Endothelial cell of umbilical vein (primary cell): ENCODE measurements at regions not wholly inside any gene's neighbourhood (a gene's known extent, or its start where the extent isn't known, plus 50 kb on each side); places are given as distances from the start of the nearest gene placed in this dataset.

ENCODE experiments used
- EZH2 ChIP-seq: IDR thresholded peaks from 2 replicates; pipeline ENCODE4 v1.6.1; 2012; ENCODE audit warnings: borderline replicate concordance, low read depth, mild to moderate bottlenecking, moderate library complexity, low read length, inconsistent platforms; ENCODE audit not compliant: severe bottlenecking
- FOS ChIP-seq: IDR thresholded peaks from 2 replicates; pipeline ENCODE4 v1.6.1; 2011; ENCODE audit warnings: mild to moderate bottlenecking, low read length, moderate library complexity, borderline replicate concordance; ENCODE audit not compliant: insufficient read depth
- JUN ChIP-seq: IDR thresholded peaks from 2 replicates; pipeline ENCODE4 v1.6.1; 2011; ENCODE audit warnings: borderline replicate concordance, low read depth; ENCODE audit not compliant: insufficient read length, insufficient read depth
- MYC ChIP-seq: IDR thresholded peaks from one replicate; pipeline ENCODE4 v1.6.1; 2011; ENCODE audit warnings: mild to moderate bottlenecking, low read depth, low read length
- POLR2A ChIP-seq: IDR thresholded peaks from 2 replicates; pipeline ENCODE4 v1.6.1; 2012; ENCODE audit warnings: low read depth, mild to moderate bottlenecking, control low read depth, low read length
- POLR2AphosphoS5 ChIP-seq: IDR thresholded peaks from 2 replicates; pipeline ENCODE4 v1.6.1; 2012; ENCODE audit warnings: low read depth, mild to moderate bottlenecking, control low read depth, low read length, moderate library complexity; ENCODE audit not compliant: insufficient read depth
- TF ChIP-seq, protein P1 (sequence below), 2 donors: IDR thresholded peaks; 1 replicate in 1 of 2; 2 replicates in 1 of 2; pipeline ENCODE4 v1.5.1; 2011; ENCODE audit warnings: low read length in 2 of 2, mild to moderate bottlenecking in 2 of 2, moderate library complexity in 2 of 2, control low read depth in 1 of 2, inconsistent platforms in 1 of 2, low read depth in 1 of 2; ENCODE audit not compliant: insufficient read depth in 1 of 2; ENCODE audit errors: extremely low read depth in 1 of 2
- TF ChIP-seq, protein P2 (sequence below): IDR thresholded peaks from 2 replicates; pipeline ENCODE4 v1.6.1; 2011; ENCODE audit not compliant: insufficient read depth, insufficient read length

DNA sequence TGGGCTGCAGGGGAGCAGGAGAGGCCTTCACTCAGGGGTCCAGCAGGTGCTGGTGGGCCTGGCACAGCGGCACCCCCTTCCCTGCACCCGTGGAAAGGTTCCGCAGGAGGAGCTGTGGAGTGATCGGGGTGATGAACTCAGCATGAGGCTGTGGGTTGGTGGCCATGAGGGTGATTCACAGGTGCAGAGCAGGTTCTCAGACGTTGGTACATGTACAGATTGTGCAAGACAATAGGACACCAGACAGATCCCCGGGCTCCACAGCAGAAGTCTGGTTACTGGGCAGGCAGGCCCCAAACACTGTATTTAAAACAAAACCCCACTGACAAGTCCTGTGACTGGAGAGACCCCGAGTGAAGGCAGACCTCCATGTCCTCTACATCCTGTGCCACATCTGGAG lies 151.6 kb upstream of the CDH4 start:
- TF ChIP-seq POLR2AphosphoS5 = no peak
- TF ChIP-seq, protein P1, sequence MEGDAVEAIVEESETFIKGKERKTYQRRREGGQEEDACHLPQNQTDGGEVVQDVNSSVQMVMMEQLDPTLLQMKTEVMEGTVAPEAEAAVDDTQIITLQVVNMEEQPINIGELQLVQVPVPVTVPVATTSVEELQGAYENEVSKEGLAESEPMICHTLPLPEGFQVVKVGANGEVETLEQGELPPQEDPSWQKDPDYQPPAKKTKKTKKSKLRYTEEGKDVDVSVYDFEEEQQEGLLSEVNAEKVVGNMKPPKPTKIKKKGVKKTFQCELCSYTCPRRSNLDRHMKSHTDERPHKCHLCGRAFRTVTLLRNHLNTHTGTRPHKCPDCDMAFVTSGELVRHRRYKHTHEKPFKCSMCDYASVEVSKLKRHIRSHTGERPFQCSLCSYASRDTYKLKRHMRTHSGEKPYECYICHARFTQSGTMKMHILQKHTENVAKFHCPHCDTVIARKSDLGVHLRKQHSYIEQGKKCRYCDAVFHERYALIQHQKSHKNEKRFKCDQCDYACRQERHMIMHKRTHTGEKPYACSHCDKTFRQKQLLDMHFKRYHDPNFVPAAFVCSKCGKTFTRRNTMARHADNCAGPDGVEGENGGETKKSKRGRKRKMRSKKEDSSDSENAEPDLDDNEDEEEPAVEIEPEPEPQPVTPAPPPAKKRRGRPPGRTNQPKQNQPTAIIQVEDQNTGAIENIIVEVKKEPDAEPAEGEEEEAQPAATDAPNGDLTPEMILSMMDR (IDR thresholded peaks at IDR 0.05; ENCODE audit: extremely low read depth in 1 of 2, insufficient read depth in 1 of 2, low read depth in 1 of 2, low read length in 2 of 2) = no peak
- TF ChIP-seq JUN = no peak
- no peak for TF ChIP-seq POLR2A
- TF ChIP-seq EZH2 = no peak
- TF ChIP-seq, protein P2, sequence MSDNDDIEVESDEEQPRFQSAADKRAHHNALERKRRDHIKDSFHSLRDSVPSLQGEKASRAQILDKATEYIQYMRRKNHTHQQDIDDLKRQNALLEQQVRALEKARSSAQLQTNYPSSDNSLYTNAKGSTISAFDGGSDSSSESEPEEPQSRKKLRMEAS = no peak
- TF ChIP-seq MYC = no peak
- TF ChIP-seq FOS = no peak
